K562 (cell line): ENCODE measurements at regions not wholly inside any gene's neighbourhood (a gene's known extent, or its start where the extent isn't known, plus 50 kb on each side); places are given as distances from the start of the nearest gene placed in this dataset.
A peak's percentile ranks its signal among the peaks of the same experiment; 100 is the strongest.

Experiments
- ATAC-seq: fragments of 200-7000 bp; cut with Tn5 transposase; 3 replicates; pipeline ENCODE4 v1.9.1; 2020; ENCODE audit warnings: moderate library complexity
- BruUV-seq: library from RNA; stranded (reverse); fragments of 400-500 nt; replicated peaks from 2 replicates; lab custom pipeline; 2021; lab: Mats Ljungman, UMichigan
- CTCF ChIA-PET: fragments of 300-600 bp; formaldehyde crosslinking; extraction: SDS; loops from one replicate; lab custom pipeline; 2021; ENCODE audit warnings: low intra/inter-chr PET ratio; lab: Yijun Ruan, JAX
- POLR2A ChIA-PET: fragments of 300-600, 350-650 bp; sonication (Branson Sonifier 250); formaldehyde crosslinking; extraction: SDS; loops from one replicate; lab custom pipeline; 2021; ENCODE audit warnings: antibody characterized with exemption, inconsistent platforms; lab: Yijun Ruan, JAX
- DNase-seq, 4 experiments: peaks; one replicate each; pipeline versions ENCODE4 v3.0.0 to v3.0.0-alpha.2; 2011 to 2018; ENCODE audit warnings: low spot score in 3 of 4, mixed read lengths in 3 of 4; ENCODE audit errors: extremely low read depth in 1 of 4
- FAIRE-seq: peaks from 2 replicates; lab custom pipeline; 2011; peaks lifted over from hg19 to GRCh38; lab: Jason Lieb, UNC
- H2AFZ ChIP-seq: 2 replicates; pipeline ENCODE4 v1.6.0; 2011; ENCODE audit warnings: low read depth, low read length, control low read depth, inconsistent platforms
- H3K27ac ChIP-seq: fragments of 200-600 bp; 3 replicates; pipeline ENCODE4 v1.8.0; 2011; ENCODE audit warnings: low read depth, mild to moderate bottlenecking, control low read depth, inconsistent platforms, low read length, moderate library complexity, mixed read lengths; ENCODE audit errors: extremely low read depth
- H3K27me3 ChIP-seq, 2 experiments: fragments of 300-600 bp in 1 of 2; 2 replicates in 1 of 2; 3 replicates in 1 of 2; pipeline versions ENCODE4 v1.6.0 to v1.8.0; 2011; ENCODE audit warnings: inconsistent platforms in 2 of 2, low read length in 2 of 2, mild to moderate bottlenecking in 1 of 2, mixed read lengths in 1 of 2, moderate library complexity in 1 of 2; ENCODE audit not compliant: control insufficient read depth in 2 of 2, insufficient read depth in 2 of 2
- H3K36me3 ChIP-seq: fragments of 300-600 bp; 3 replicates; pipeline ENCODE4 v1.8.0; 2011; ENCODE audit warnings: mild to moderate bottlenecking, low read length, inconsistent platforms; ENCODE audit not compliant: control insufficient read depth, insufficient read depth
- H3K4me1 ChIP-seq, 2 experiments: fragments of 200-600 bp in 1 of 2; replicated peaks in 1 of 2; 2 replicates in 1 of 2; 3 replicates in 1 of 2; pipeline versions ENCODE4 v1.5.1 to v1.8.0; 2011; ENCODE audit warnings: inconsistent platforms in 2 of 2, low read length in 2 of 2, mild to moderate bottlenecking in 1 of 2, mixed read lengths in 1 of 2, moderate library complexity in 1 of 2; ENCODE audit not compliant: control insufficient read depth in 2 of 2, insufficient read depth in 2 of 2
- H3K4me2 ChIP-seq: 2 replicates; pipeline ENCODE4 v1.6.1; 2011; ENCODE audit warnings: low read length, control low read depth, inconsistent platforms, mixed read lengths; ENCODE audit not compliant: insufficient read depth
- H3K4me3 ChIP-seq: fragments of 200-600 bp; sonication (generic), shearing (Covaris generic); 2 replicates; pipeline ENCODE4 v1.5.1; 2016; ENCODE audit warnings: control low read depth, inconsistent platforms
- H3K79me2 ChIP-seq: fragments of 200-600 bp; 3 replicates; pipeline ENCODE4 v1.8.0; 2011; ENCODE audit warnings: low read length, inconsistent platforms; ENCODE audit not compliant: control insufficient read depth, insufficient read depth
- H3K9ac ChIP-seq, 2 experiments: 2 replicates each; pipeline versions ENCODE4 v1.6.0 to v1.6.1; 2011; ENCODE audit warnings: low read depth in 2 of 2, low read length in 2 of 2, control low read depth in 1 of 2, inconsistent platforms in 1 of 2, mild to moderate bottlenecking in 1 of 2, mixed read lengths in 1 of 2; ENCODE audit not compliant: insufficient read depth in 1 of 2
- H3K9me1 ChIP-seq: one replicate; pipeline ENCODE4 v1.6.0; 2011; ENCODE audit warnings: inconsistent platforms, mild to moderate bottlenecking, low read length, moderate library complexity; ENCODE audit not compliant: control insufficient read depth, insufficient read depth
- H3K9me3 ChIP-seq: replicated peaks from 2 replicates; pipeline ENCODE4 v1.5.1; 2011; ENCODE audit warnings: low read depth, low read length, inconsistent platforms; ENCODE audit not compliant: control insufficient read depth, insufficient read depth
- H4K20me1 ChIP-seq: replicated peaks from 2 replicates; pipeline ENCODE4 v1.6.1; 2011; ENCODE audit warnings: low read length, inconsistent platforms, mixed read lengths; ENCODE audit not compliant: control insufficient read depth, insufficient read depth
- HOXB6 ChIP-seq: fragments of 250-450 bp; sonication (Bioruptor Pico); IDR thresholded peaks from 2 replicates; pipeline ENCODE4 v1.5.1; 2022; ENCODE audit warnings: mild to moderate bottlenecking, borderline replicate concordance
- NFIC ChIP-seq: fragments of 450-650 bp; IDR thresholded peaks from 2 replicates; pipeline ENCODE4 v1.6.1; 2017; ENCODE audit warnings: mild to moderate bottlenecking, inconsistent platforms
- RAD21 ChIP-seq, 2 experiments: fragments of 250-450 bp in 1 of 2; fragments of 450-650 bp in 1 of 2; sonication (Bioruptor Pico) in 1 of 2; formaldehyde crosslinking in 1 of 2; IDR thresholded peaks in 1 of 2; conservative IDR thresholded peaks in 1 of 2; 2 replicates each; pipeline versions ENCODE4 v1.4.0 to v1.8.0; 2020 to 2022; ENCODE audit warnings: mild to moderate bottlenecking in 2 of 2, moderate library complexity in 1 of 2
- RBM25 ChIP-seq: fragments of 200-400 bp; formaldehyde crosslinking; IDR thresholded peaks from 2 replicates; pipeline ENCODE4 v1.6.1; 2018; ENCODE audit warnings: low read length, low read depth, moderate library complexity; ENCODE audit not compliant: severe bottlenecking
- SETDB1 ChIP-seq: IDR thresholded peaks from one replicate; pipeline ENCODE4 v1.6.1; 2012; ENCODE audit warnings: low read length, control low read depth, inconsistent platforms
- TAF1 ChIP-seq: IDR thresholded peaks from 2 replicates; pipeline ENCODE4 v1.6.1; 2011; ENCODE audit warnings: mild to moderate bottlenecking, low read length, moderate library complexity; ENCODE audit not compliant: insufficient read depth, control insufficient read depth, severe bottlenecking; ENCODE audit errors: extremely low read depth
- YBX1 ChIP-seq: fragments of 450-650 bp; IDR thresholded peaks from 2 replicates; pipeline ENCODE4 v1.7.1; 2016; ENCODE audit warnings: mild to moderate bottlenecking
- ZNF551 ChIP-seq: fragments of 250-450 bp; sonication (Bioruptor Pico); IDR thresholded peaks from 2 replicates; pipeline ENCODE4 v1.5.0; 2021; ENCODE audit warnings: mild to moderate bottlenecking, moderate library complexity
- WGBS: fragments of 100-300 bp; shearing (Covaris generic); methylation state at CpG from one replicate; pipeline ENCODE4 v1.1.6; 2016; ENCODE audit warnings: low coverage, mixed read lengths; ENCODE audit not compliant: insufficient coverage; ENCODE audit errors: missing lambda C conversion rate; 5-methylcytosine and 5-hydroxymethylcytosine counted together
- in situ Hi-C: fragments of 300-500 bp; cut with MboI; formaldehyde crosslinking; loops from 4 replicates; pipeline ENCODE4 v1.15.0; 2018; ENCODE audit warnings: inconsistent platforms, mixed read lengths
- intact Hi-C: fragments of 100-400 bp; cut with micrococcal nuclease; formaldehyde crosslinking; loops from 2 replicates; pipeline ENCODE4 v1.14.2; 2022
- TF ChIP-seq, protein P1 (sequence below): sonication (generic); formaldehyde crosslinking; IDR thresholded peaks from 2 replicates; pipeline ENCODE4 v1.8.0; 2022; ENCODE audit warnings: mild to moderate bottlenecking, missing genetic modification reagents
- TF ChIP-seq, protein P2 (sequence below): fragments of 450-650 bp; formaldehyde crosslinking; IDR thresholded peaks from 2 replicates; pipeline ENCODE4 v1.4.0; 2020; ENCODE audit warnings: mild to moderate bottlenecking, moderate library complexity
- TF ChIP-seq, protein P3 (sequence below), 3 experiments: IDR thresholded peaks in 2 of 3; conservative IDR thresholded peaks in 1 of 3; 2 replicates each; pipeline ENCODE4 v1.5.1; 2011 to 2012; ENCODE audit warnings: low read length in 3 of 3, mild to moderate bottlenecking in 3 of 3, control low read depth in 2 of 3, improper control_type of control experiment in 1 of 3, inconsistent platforms in 1 of 3, low read depth in 1 of 3, mixed read lengths in 1 of 3, moderate library complexity in 1 of 3; ENCODE audit not compliant: insufficient read depth in 2 of 3

DNA sequence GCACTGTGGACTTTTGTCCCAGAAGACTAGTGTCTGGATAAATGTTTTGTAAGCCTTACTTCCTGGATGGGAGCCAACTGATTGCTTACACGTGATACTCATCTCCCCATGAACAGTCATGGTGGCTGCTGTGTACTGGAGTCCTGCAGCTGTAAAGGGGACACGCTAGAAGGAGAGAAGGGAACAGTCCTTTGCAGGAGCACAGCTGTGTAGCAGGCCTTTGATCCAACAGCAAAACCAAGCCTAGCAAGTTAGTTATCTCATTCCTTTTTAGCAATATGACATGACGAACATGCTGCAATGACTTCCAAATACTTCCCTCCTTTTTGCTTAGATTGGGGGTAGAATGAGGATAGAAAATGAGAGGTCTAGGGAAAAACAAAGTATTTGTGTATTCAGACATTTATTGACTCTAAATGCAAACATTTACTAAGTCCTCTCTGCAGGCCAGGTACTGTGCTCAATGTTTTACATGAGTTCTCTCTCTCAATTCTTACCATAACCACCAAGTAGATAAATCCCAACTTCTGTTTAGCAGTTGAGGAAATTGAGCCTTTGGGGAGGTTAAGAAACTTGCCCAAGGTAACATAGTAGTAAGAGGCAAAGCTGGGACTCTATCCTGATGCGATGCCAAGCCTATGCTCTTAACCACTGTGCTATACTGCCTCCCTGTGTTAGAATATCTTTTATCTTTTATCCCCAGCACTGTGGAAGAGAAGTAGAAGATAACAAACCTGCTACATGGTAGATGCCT, 55.4 kb upstream of the CD28 start:
- no peaks in the 10 kb centered on the region for H4K20me1 ChIP-seq
- BruUV-seq, result no TSS peak
- H3K9ac ChIP-seq, result no peak overlapping the region
- in situ Hi-C loops (no loop called here), intact Hi-C loops (loop anchor here (1.0 kb wide), 1 partner anchor 167 kb away; no protein-coding TSS in a partner anchor)
- no peaks in the 10 kb centered on the region for H3K9me3 ChIP-seq
- POLR2A ChIA-PET, result no interaction called here
- H3K4me2 ChIP-seq, result no peak overlapping the region
- TF ChIP-seq SETDB1 (no peak), YBX1 (no peak), TAF1 (no peak), ZNF551 (CRISPR knock-in tag) (no peak), RBM25 (no peak), RAD21 (CRISPR knock-in tag; conservative IDR thresholded peaks at IDR 0.05 in 1 of 2, IDR thresholded peaks at IDR 0.05 in 1 of 2) (peak; percentile 29 to 53), HOXB6 (CRISPR knock-in tag) (no peak), NFIC (peak; percentile 61)
- TF ChIP-seq, protein P1, sequence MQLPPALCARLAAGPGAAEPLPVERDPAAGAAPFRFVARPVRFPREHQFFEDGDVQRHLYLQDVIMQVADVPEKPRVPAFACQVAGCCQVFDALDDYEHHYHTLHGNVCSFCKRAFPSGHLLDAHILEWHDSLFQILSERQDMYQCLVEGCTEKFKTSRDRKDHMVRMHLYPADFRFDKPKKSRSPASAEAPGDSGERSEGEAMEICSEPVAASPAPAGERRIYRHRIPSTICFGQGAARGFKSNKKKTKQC (CRISPR knock-in tag), result no peak
- TF ChIP-seq, protein P2, sequence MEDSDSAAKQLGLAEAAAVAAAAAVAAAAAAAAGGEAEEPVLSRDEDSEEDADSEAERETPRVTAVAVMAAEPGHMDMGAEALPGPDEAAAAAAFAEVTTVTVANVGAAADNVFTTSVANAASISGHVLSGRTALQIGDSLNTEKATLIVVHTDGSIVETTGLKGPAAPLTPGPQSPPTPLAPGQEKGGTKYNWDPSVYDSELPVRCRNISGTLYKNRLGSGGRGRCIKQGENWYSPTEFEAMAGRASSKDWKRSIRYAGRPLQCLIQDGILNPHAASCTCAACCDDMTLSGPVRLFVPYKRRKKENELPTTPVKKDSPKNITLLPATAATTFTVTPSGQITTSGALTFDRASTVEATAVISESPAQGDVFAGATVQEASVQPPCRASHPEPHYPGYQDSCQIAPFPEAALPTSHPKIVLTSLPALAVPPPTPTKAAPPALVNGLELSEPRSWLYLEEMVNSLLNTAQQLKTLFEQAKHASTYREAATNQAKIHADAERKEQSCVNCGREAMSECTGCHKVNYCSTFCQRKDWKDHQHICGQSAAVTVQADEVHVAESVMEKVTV (CRISPR knock-in tag), result peak; percentile 22; the same call in 1 of the 2 replicates
- TF ChIP-seq, protein P3, sequence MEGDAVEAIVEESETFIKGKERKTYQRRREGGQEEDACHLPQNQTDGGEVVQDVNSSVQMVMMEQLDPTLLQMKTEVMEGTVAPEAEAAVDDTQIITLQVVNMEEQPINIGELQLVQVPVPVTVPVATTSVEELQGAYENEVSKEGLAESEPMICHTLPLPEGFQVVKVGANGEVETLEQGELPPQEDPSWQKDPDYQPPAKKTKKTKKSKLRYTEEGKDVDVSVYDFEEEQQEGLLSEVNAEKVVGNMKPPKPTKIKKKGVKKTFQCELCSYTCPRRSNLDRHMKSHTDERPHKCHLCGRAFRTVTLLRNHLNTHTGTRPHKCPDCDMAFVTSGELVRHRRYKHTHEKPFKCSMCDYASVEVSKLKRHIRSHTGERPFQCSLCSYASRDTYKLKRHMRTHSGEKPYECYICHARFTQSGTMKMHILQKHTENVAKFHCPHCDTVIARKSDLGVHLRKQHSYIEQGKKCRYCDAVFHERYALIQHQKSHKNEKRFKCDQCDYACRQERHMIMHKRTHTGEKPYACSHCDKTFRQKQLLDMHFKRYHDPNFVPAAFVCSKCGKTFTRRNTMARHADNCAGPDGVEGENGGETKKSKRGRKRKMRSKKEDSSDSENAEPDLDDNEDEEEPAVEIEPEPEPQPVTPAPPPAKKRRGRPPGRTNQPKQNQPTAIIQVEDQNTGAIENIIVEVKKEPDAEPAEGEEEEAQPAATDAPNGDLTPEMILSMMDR (IDR thresholded peaks at IDR 0.05 in 2 of 3, conservative IDR thresholded peaks at IDR 0.05 in 1 of 3; ENCODE audit: insufficient read depth in 2 of 3, low read depth in 1 of 3, low read length in 3 of 3), result 0 out of 6 replicates have a peak, but pooled peaks of 1 of the 3 experiments have one; percentile 5
- peak in 2 of 4 experiments; percentile 8 to 26 for DNase-seq
- CTCF ChIA-PET, result no interaction called here
- no peak overlapping the region for H3K27ac ChIP-seq
- no peak for FAIRE-seq
- H3K27me3 ChIP-seq, result peaks cover 0 to 14% of the 10 kb centered on the region in 2 experiments; a peak in 2 of 5 replicates
- H3K9me1 ChIP-seq, result no peaks in the 10 kb centered on the region
- H3K4me1 ChIP-seq, result no peaks in the 10 kb centered on the region
- H2AFZ ChIP-seq, result no peak overlapping the region
- no peak overlapping the region for H3K4me3 ChIP-seq
- whole genome bisulfite sequencing, result 0% methylated on average over 4 of the region's 4 CpGs
- H3K79me2 ChIP-seq, result no peaks in the 10 kb centered on the region
- no peaks in the 10 kb centered on the region for H3K36me3 ChIP-seq
- ATAC-seq, result peak; percentile 34; the same call in 1 of the 3 replicates
